ENCODE measurements at regions not wholly inside any gene's neighbourhood (a gene's known extent, or its start where the extent isn't known, plus 50 kb on each side); places are given as distances from the start of the nearest gene placed in this dataset.
"Not testable (repeated sequence)": the region's sequence is repeated elsewhere in the genome, so short reads cannot be mapped to it uniquely, and the experiment has no call there.

GRCh38 chr6:149145800-149146199, 171.7 kb upstream of the TAB2 start:
- not testable (repeated sequence) for TF ChIP-seq CTCF, POLR2A (IDR thresholded peaks at IDR 0.05)
